ENCODE measurements at regions not wholly inside any gene's neighbourhood (a gene's known extent, or its start where the extent isn't known, plus 50 kb on each side); places are given as distances from the start of the nearest gene placed in this dataset.
A peak's percentile ranks its signal among the peaks of the same experiment; 100 is the strongest.
"Not testable (repeated sequence)": the region's sequence is repeated elsewhere in the genome, so short reads cannot be mapped to it uniquely, and the experiment has no call there.

GRCh38 chr6:141046496-141046895 lies 1086.2 kb upstream of the GJE1 start:
- DNase-seq; intact Hi-C loops (cut with DNase I): not testable (repeated sequence)

GRCh38 chr6:141041596-141042087 lies 1091.1 kb upstream of the GJE1 start:
- intact Hi-C loops (cut with DNase I): no loop called here
- peak in 3 of 10 donors; percentile 53 to 85 (median 67) for DNase-seq

- intact Hi-C loops (cut with DNase I): no loop called here
- DNase-seq: no peak
These were observed 1097.2 kb upstream of the GJE1 start for GRCh38 chr6:141035312-141036200.

- intact Hi-C loops (cut with DNase I): no loop called here
- DNase-seq: no peak
These were observed 1099.6 kb upstream of the GJE1 start for GRCh38 chr6:141033101-141033500.

GRCh38 chr6:141029908-141030307 lies 1102.8 kb upstream of the GJE1 start:
- intact Hi-C loops (cut with DNase I): no loop called here
- no peak for DNase-seq

GRCh38 chr6:141028791-141029280 lies 1103.9 kb upstream of the GJE1 start:
- no peak for DNase-seq
- intact Hi-C loops (cut with DNase I): no loop called here

GRCh38 chr6:141026504-141026903 lies 1106.2 kb upstream of the GJE1 start:
- DNase-seq: no peak
- intact Hi-C loops (cut with DNase I): no loop called here

- intact Hi-C loops (cut with DNase I): no loop called here
These were observed 1108.2 kb upstream of the GJE1 start for GRCh38 chr6:141024526-141024925.

GRCh38 chr6:141017941-141018340 lies 1114.8 kb upstream of the GJE1 start:
- no peak for DNase-seq
- intact Hi-C loops (cut with DNase I): no loop called here

More at GRCh38 chr6:141024526-141024925, 1108.2 kb upstream of the GJE1 start:
- DNase-seq: no peak

GRCh38 chr6:141000917-141001316 lies 1131.8 kb upstream of the GJE1 start:
- intact Hi-C loops (cut with DNase I): no loop called here
- DNase-seq: no peak

GRCh38 chr6:140993515-140993914 lies 1139.2 kb upstream of the GJE1 start:
- no peak for DNase-seq
- intact Hi-C loops (cut with DNase I): no loop called here

- DNase-seq: no peak
- intact Hi-C loops (cut with DNase I): no loop called here
These were observed 1140.0 kb upstream of the GJE1 start for GRCh38 chr6:140992678-140993077.

GRCh38 chr6:140988780-140989179 lies 1143.9 kb upstream of the GJE1 start:
- DNase-seq: no peak
- intact Hi-C loops (cut with DNase I): no loop called here

GRCh38 chr6:140987364-140988155 lies 1145.2 kb upstream of the GJE1 start:
- intact Hi-C loops (cut with DNase I): no loop called here

GRCh38 chr6:140985679-140986275 lies 1146.9 kb upstream of the GJE1 start:
- DNase-seq: no peak
- intact Hi-C loops (cut with DNase I): no loop called here

More at GRCh38 chr6:140987364-140988155, 1145.2 kb upstream of the GJE1 start:
- DNase-seq: peak in 1 of 10 donors; percentile 59

- no peak for DNase-seq
- intact Hi-C loops (cut with DNase I): no loop called here
These were observed 1152.3 kb upstream of the GJE1 start for GRCh38 chr6:140980265-140980887.

GRCh38 chr6:140979642-140980091 lies 1153.1 kb upstream of the GJE1 start:
- peak in 3 of 10 donors; percentile 5 to 18 (median 7) for DNase-seq
- intact Hi-C loops (cut with DNase I): no loop called here

GRCh38 chr6:140977403-140977802 lies 1155.3 kb upstream of the GJE1 start:
- DNase-seq: no peak
- intact Hi-C loops (cut with DNase I): no loop called here

GRCh38 chr6:140976806-140977205 lies 1155.9 kb upstream of the GJE1 start:
- intact Hi-C loops (cut with DNase I): no loop called here
- no peak for DNase-seq

GRCh38 chr6:140970485-140970884 lies 1162.2 kb upstream of the GJE1 start:
- intact Hi-C loops (cut with DNase I): no loop called here
- no peak for DNase-seq

Data from posterior cingulate gyrus (tissue), 11 donors.